ENCODE measurements at regions not wholly inside any gene's neighbourhood (a gene's known extent, or its start where the extent isn't known, plus 50 kb on each side); places are given as distances from the start of the nearest gene placed in this dataset.

DNA sequence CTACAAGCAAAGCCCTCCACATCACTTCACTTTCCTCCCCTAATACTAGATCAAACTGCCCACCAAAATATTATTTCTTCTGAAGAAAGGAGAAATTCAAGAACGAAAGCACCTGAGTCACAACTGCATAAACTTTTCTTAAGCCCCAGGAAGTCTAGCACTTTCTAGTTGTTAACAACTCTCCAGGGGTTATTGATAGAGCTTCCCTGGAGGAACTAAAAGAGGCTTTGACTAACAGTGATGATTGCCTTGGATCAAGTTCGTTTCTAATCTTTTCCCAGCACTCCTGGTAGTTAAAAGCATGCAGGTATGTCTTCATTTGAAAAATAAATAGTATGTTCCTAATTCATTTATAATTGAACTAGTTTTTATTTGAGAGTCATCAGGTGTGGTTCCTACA is 917.0 kb downstream of the TUSC7 start:
- Mint-ChIP-seq H3K9me3 (peaks cover 0 to 13% (median 2%) of the 10 kb centered on the region in 11 donors), H3K27ac (no peak overlapping the region), H3K4me3 (peak overlapping the region in 1 of 10 donors; percentile 4), H3K36me3 (no peaks in the 10 kb centered on the region), H3K4me1 (no peaks in the 10 kb centered on the region), H3K27me3 (no peaks in the 10 kb centered on the region)
- no peak overlapping the region for H3K4me3 ChIP-seq (ENCODE audit: low read length)
- intact Hi-C loops (cut with micrococcal nuclease) = no loop called here
- H3K4me1 ChIP-seq (ENCODE audit: control insufficient read depth in 2 of 2, insufficient read depth in 2 of 2, low read length in 2 of 2) = no peaks in the 10 kb centered on the region
- CTCF ChIA-PET = no interaction called here
- H3K36me3 ChIP-seq (ENCODE audit: control insufficient read depth in 2 of 3, insufficient read depth in 3 of 3, low read length in 3 of 3) = no peaks in the 10 kb centered on the region
- ATAC-seq = no peak
- POLR2A ChIA-PET = no interaction called here
- H3K9me3 ChIP-seq (ENCODE audit: control insufficient read depth in 2 of 3, low read length in 3 of 3) = peaks cover 0 to 3% (median 0%) of the 10 kb centered on the region in 3 experiments
- no peaks in the 10 kb centered on the region for H3K27me3 ChIP-seq (ENCODE audit: control insufficient read depth in 2 of 2, insufficient read depth in 2 of 2, low read length in 2 of 2)
- H3K27ac ChIP-seq (ENCODE audit: low read depth, low read length) = no peak overlapping the region
- no peak for DNase-seq

DNA sequence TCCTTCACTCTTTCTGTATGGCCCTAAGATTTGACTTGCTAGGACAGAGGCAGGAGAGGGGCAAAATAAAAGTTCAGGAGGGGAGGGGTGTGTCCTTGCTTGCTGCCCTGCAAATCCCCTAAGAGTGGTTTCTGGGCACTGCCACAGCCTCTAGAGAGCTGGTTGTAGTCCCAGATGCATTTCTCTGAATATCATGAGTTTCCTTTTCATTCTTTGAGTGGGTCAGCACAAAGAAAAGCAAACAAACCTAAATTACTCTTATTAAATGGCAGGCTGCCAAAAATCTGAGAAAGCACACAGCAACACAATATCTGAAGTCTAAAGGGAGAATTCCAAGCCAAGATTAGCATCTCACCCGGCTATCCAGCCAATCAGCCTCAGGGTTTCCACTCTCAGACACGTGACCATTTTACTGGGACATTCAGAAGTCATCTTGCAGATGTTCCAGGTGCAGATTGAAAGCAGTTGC is 919.3 kb downstream of the TUSC7 start:
- Histone ChIP-seq H3K27me3 (ENCODE audit: control insufficient read depth in 2 of 2, insufficient read depth in 2 of 2, low read length in 2 of 2) (no peaks in the 10 kb centered on the region), H3K4me1 (ENCODE audit: control insufficient read depth in 2 of 2, insufficient read depth in 2 of 2, low read length in 2 of 2) (no peaks in the 10 kb centered on the region), H3K36me3 (ENCODE audit: control insufficient read depth in 2 of 3, insufficient read depth in 3 of 3, low read length in 3 of 3) (no peaks in the 10 kb centered on the region), H3K9me3 (ENCODE audit: control insufficient read depth in 2 of 3, low read length in 3 of 3) (no peaks in the 10 kb centered on the region), H3K27ac (ENCODE audit: low read depth, low read length) (no peak overlapping the region), H3K4me3 (ENCODE audit: low read length) (no peak overlapping the region)
- ATAC-seq (no peak), DNase-seq (no peak)
- CTCF ChIA-PET = no interaction called here
- Mint-ChIP-seq H3K27me3 (no peaks in the 10 kb centered on the region), H3K36me3 (no peaks in the 10 kb centered on the region), H3K4me1 (no peaks in the 10 kb centered on the region), H3K9me3 (peaks cover 0 to 10% (median 2%) of the 10 kb centered on the region in 11 donors), H3K4me3 (no peak overlapping the region), H3K27ac (no peak overlapping the region)
- intact Hi-C loops (cut with micrococcal nuclease) = no loop called here
- POLR2A ChIA-PET = no interaction called here

DNA sequence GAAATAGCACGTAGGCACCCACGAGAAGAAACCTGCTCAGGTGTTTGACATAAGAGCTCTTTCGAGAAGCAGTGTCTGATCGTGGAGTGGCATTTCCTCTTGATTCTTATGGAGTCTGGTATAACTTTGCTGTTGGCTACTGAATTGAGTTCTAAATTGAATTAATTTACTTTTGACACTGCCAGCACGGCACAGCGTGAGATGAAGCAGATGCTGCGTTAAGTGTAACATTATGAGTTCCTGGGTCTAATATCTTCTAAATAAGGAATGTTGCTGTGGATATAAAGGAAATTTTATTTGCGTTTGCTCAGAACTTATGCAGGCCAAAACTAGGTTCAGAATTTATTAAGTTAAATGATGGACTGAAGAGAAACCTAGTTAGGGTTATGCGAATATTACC is 919.9 kb downstream of the TUSC7 start:
- H3K27me3 ChIP-seq (ENCODE audit: control insufficient read depth in 2 of 2, insufficient read depth in 2 of 2, low read length in 2 of 2) = no peaks in the 10 kb centered on the region
- no peaks in the 10 kb centered on the region for H3K9me3 ChIP-seq (ENCODE audit: control insufficient read depth in 2 of 3, low read length in 3 of 3)
- ChIA-PET POLR2A (no interaction called here), CTCF (no interaction called here)
- ATAC-seq (no peak), DNase-seq (no peak)
- Mint-ChIP-seq H3K9me3 (peaks cover 0 to 10% (median 2%) of the 10 kb centered on the region in 11 donors), H3K27me3 (no peaks in the 10 kb centered on the region), H3K27ac (no peak overlapping the region), H3K36me3 (no peaks in the 10 kb centered on the region), H3K4me3 (no peak overlapping the region), H3K4me1 (no peaks in the 10 kb centered on the region)
- H3K4me3 ChIP-seq (ENCODE audit: low read length) = no peak overlapping the region
- H3K4me1 ChIP-seq (ENCODE audit: control insufficient read depth in 2 of 2, insufficient read depth in 2 of 2, low read length in 2 of 2) = no peaks in the 10 kb centered on the region
- no peak overlapping the region for H3K27ac ChIP-seq (ENCODE audit: low read depth, low read length)
- H3K36me3 ChIP-seq (ENCODE audit: control insufficient read depth in 2 of 3, insufficient read depth in 3 of 3, low read length in 3 of 3) = no peaks in the 10 kb centered on the region
- intact Hi-C loops (cut with micrococcal nuclease) = no loop called here

DNA sequence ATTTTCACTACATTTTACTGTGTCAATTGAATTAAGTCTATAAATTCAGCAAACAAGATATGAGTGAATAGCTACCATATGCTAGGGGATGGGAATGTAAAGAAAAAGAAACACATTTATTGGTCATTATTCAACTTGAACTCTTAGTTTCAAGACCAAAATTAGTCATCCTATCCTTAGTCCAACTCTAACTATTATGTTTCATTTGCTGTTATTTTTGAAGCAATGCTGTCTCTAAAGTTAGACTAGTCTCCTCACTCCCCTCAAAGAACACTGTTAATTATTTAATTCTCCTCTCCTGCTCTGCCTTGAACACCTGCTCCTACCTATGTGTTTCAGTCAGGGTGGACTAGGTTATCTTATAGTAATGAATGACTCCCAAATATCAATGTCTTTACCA is 920.9 kb downstream of the TUSC7 start:
- no peak for DNase-seq
- H3K27me3 Mint-ChIP-seq = no peaks in the 10 kb centered on the region
- Histone ChIP-seq H3K36me3 (ENCODE audit: control insufficient read depth in 2 of 3, insufficient read depth in 3 of 3, low read length in 3 of 3) (no peaks in the 10 kb centered on the region), H3K27ac (ENCODE audit: low read depth, low read length) (no peak overlapping the region), H3K9me3 (ENCODE audit: control insufficient read depth in 2 of 3, low read length in 3 of 3) (no peaks in the 10 kb centered on the region), H3K27me3 (ENCODE audit: control insufficient read depth in 2 of 2, insufficient read depth in 2 of 2, low read length in 2 of 2) (no peaks in the 10 kb centered on the region), H3K4me3 (ENCODE audit: low read length) (no peak overlapping the region), H3K4me1 (ENCODE audit: control insufficient read depth in 2 of 2, insufficient read depth in 2 of 2, low read length in 2 of 2) (no peaks in the 10 kb centered on the region)
- no peaks in the 10 kb centered on the region for H3K36me3 Mint-ChIP-seq
- ChIA-PET CTCF (no interaction called here), POLR2A (no interaction called here)
- peak overlapping the region in 1 of 9 donors; percentile 2 for H3K27ac Mint-ChIP-seq
- H3K9me3 Mint-ChIP-seq = peaks cover 0 to 14% (median 4%) of the 10 kb centered on the region in 11 donors
- no peak for ATAC-seq
- H3K4me1 Mint-ChIP-seq = no peaks in the 10 kb centered on the region
- no peak overlapping the region for H3K4me3 Mint-ChIP-seq
- intact Hi-C loops (cut with micrococcal nuclease) = no loop called here

DNA sequence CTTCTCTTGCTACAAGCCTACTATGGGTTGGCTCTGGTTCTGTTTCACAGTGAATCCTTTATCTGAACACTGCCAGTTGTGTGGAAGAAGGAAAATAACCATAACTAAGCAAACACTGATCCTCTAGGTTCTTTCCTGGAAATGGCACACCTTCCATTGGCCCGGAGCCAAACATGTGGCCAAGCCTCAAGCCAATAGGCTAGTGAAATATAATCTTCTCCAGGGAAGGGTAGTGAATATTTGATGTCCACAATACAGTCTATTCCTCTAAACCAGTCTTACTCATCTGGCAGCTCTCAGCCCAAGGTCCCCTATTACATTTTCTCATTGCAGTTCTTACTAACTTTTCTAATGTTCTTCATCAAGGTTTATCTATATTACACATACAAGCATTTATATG is 921.3 kb downstream of the TUSC7 start:
- H3K27ac Mint-ChIP-seq = peak overlapping the region in 1 of 9 donors; percentile 2
- Histone ChIP-seq H3K4me1 (ENCODE audit: control insufficient read depth in 2 of 2, insufficient read depth in 2 of 2, low read length in 2 of 2) (no peaks in the 10 kb centered on the region), H3K27ac (ENCODE audit: low read depth, low read length) (no peak overlapping the region), H3K36me3 (ENCODE audit: control insufficient read depth in 2 of 3, insufficient read depth in 3 of 3, low read length in 3 of 3) (no peaks in the 10 kb centered on the region), H3K4me3 (ENCODE audit: low read length) (no peak overlapping the region), H3K27me3 (ENCODE audit: control insufficient read depth in 2 of 2, insufficient read depth in 2 of 2, low read length in 2 of 2) (no peaks in the 10 kb centered on the region), H3K9me3 (ENCODE audit: control insufficient read depth in 2 of 3, low read length in 3 of 3) (no peaks in the 10 kb centered on the region)
- peaks cover 0 to 14% (median 4%) of the 10 kb centered on the region in 11 donors for H3K9me3 Mint-ChIP-seq
- no peaks in the 10 kb centered on the region for H3K4me1 Mint-ChIP-seq
- H3K4me3 Mint-ChIP-seq = no peak overlapping the region
- H3K36me3 Mint-ChIP-seq = no peaks in the 10 kb centered on the region
- no peak for ATAC-seq
- POLR2A ChIA-PET = no interaction called here
- CTCF ChIA-PET = no interaction called here
- H3K27me3 Mint-ChIP-seq = no peaks in the 10 kb centered on the region
- no peak for DNase-seq
- intact Hi-C loops (cut with micrococcal nuclease) = no loop called here

DNA sequence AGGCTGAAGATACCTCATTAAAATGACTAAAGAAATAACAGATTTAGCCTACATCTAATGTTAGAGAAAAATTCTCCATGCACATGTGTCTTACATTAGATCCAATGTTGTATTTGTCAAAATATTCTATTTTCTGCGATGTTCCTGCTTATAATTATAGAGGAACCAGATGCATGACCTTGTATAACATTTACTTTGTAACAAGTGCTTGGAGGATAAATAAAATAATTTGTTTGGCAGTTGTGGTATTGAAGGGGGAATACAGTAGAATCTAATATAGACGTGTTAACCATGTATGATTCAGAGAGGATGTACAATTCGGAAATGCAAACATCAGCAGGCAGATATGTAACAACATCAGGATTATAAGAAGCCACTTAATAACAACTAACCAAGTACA is 922.2 kb downstream of the TUSC7 start:
- H3K9me3 Mint-ChIP-seq = peaks cover 0 to 9% (median 4%) of the 10 kb centered on the region in 11 donors
- Histone ChIP-seq H3K36me3 (ENCODE audit: control insufficient read depth in 2 of 3, insufficient read depth in 3 of 3, low read length in 3 of 3) (no peaks in the 10 kb centered on the region), H3K4me1 (ENCODE audit: control insufficient read depth in 2 of 2, insufficient read depth in 2 of 2, low read length in 2 of 2) (no peaks in the 10 kb centered on the region), H3K9me3 (ENCODE audit: control insufficient read depth in 2 of 3, low read length in 3 of 3) (no peaks in the 10 kb centered on the region), H3K4me3 (ENCODE audit: low read length) (no peak overlapping the region), H3K27me3 (ENCODE audit: control insufficient read depth in 2 of 2, insufficient read depth in 2 of 2, low read length in 2 of 2) (no peaks in the 10 kb centered on the region), H3K27ac (ENCODE audit: low read depth, low read length) (no peak overlapping the region)
- H3K4me1 Mint-ChIP-seq = no peaks in the 10 kb centered on the region
- ChIA-PET POLR2A (no interaction called here), CTCF (no interaction called here)
- H3K4me3 Mint-ChIP-seq = no peak overlapping the region
- intact Hi-C loops (cut with micrococcal nuclease) = no loop called here
- no peaks in the 10 kb centered on the region for H3K36me3 Mint-ChIP-seq
- no peak for ATAC-seq
- no peak overlapping the region for H3K27ac Mint-ChIP-seq
- DNase-seq = no peak
- H3K27me3 Mint-ChIP-seq = no peaks in the 10 kb centered on the region

DNA sequence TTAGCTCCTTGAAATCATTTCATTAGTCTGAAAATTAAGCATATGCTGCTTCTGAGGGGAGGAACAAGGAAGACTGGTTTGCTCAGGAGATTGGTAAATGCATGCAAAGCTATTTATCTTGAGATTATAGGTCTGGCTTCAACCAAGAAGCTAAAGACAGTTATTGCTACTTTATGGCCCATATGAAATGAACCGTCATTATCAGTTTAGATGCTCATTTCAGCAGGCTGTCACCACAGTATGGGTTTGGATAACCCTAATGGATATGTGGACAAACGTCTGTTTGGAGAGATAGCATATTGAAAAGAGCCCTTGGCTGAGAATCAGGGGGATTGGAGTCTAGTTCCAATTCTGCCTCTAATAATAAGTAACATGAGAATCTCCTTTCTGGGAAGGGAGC is 922.6 kb downstream of the TUSC7 start:
- Mint-ChIP-seq H3K9me3 (peaks cover 0 to 9% (median 4%) of the 10 kb centered on the region in 11 donors), H3K27ac (no peak overlapping the region), H3K4me1 (no peaks in the 10 kb centered on the region), H3K4me3 (no peak overlapping the region), H3K36me3 (no peaks in the 10 kb centered on the region), H3K27me3 (no peaks in the 10 kb centered on the region)
- no peak overlapping the region for H3K4me3 ChIP-seq (ENCODE audit: low read length)
- intact Hi-C loops (cut with micrococcal nuclease) = no loop called here
- no peaks in the 10 kb centered on the region for H3K9me3 ChIP-seq (ENCODE audit: control insufficient read depth in 2 of 3, low read length in 3 of 3)
- H3K36me3 ChIP-seq (ENCODE audit: control insufficient read depth in 2 of 3, insufficient read depth in 3 of 3, low read length in 3 of 3) = no peaks in the 10 kb centered on the region
- CTCF ChIA-PET = no interaction called here
- POLR2A ChIA-PET = no interaction called here
- no peaks in the 10 kb centered on the region for H3K27me3 ChIP-seq (ENCODE audit: control insufficient read depth in 2 of 2, insufficient read depth in 2 of 2, low read length in 2 of 2)
- no peak overlapping the region for H3K27ac ChIP-seq (ENCODE audit: low read depth, low read length)
- ATAC-seq (no peak), DNase-seq (no peak)
- H3K4me1 ChIP-seq (ENCODE audit: control insufficient read depth in 2 of 2, insufficient read depth in 2 of 2, low read length in 2 of 2) = no peaks in the 10 kb centered on the region

Measured in naive thymus-derived CD4-positive, alpha-beta T cell (primary cell).